CD4-positive, alpha-beta T cell (primary cell): ENCODE measurements at regions not wholly inside any gene's neighbourhood (a gene's known extent, or its start where the extent isn't known, plus 50 kb on each side); places are given as distances from the start of the nearest gene placed in this dataset.

Experiments
- ATAC-seq: fragments of 200-7000 bp; cut with Tn5 transposase; one replicate; pipeline ENCODE4 v1.10.0; 2022; ENCODE audit warnings: mild to moderate bottlenecking; ENCODE audit not compliant: poor library complexity
- CTCF ChIA-PET: fragments of 350-600 bp; sonication (Branson Sonifier 250); formaldehyde crosslinking; loops from one replicate; lab custom pipeline; 2021; ENCODE audit warnings: antibody characterized with exemption, inconsistent platforms; lab: Charles Lee
- POLR2A ChIA-PET: fragments of 350-600 bp; sonication (Branson Sonifier 250); formaldehyde crosslinking; loops from one replicate; lab custom pipeline; 2021; ENCODE audit warnings: antibody characterized with exemption, inconsistent platforms; lab: Charles Lee
- DNase-seq, 14 experiments: peaks; one replicate each; pipeline ENCODE4 v3.0.0-alpha.2; 2013 to 2020; ENCODE audit warnings: mixed read lengths in 2 of 14
- H3K27ac ChIP-seq, 2 donors: one replicate each; pipeline versions ENCODE4 v1.5.1 to v1.7.0; 2013; ENCODE audit warnings: low read length in 2 of 2, low read depth in 1 of 2, mild to moderate bottlenecking in 1 of 2
- H3K27me3 ChIP-seq, 2 experiments: 1 replicate in 1 of 2; 2 replicates in 1 of 2; pipeline versions ENCODE4 v1.6.1 to v1.7.0; 2013; ENCODE audit warnings: low read length in 2 of 2, control low read depth in 1 of 2, mild to moderate bottlenecking in 1 of 2, moderate library complexity in 1 of 2; ENCODE audit not compliant: insufficient read depth in 2 of 2, control insufficient read depth in 1 of 2
- H3K36me3 ChIP-seq: one replicate; pipeline ENCODE4 v1.6.1; 2013; ENCODE audit warnings: low read length, control low read depth; ENCODE audit not compliant: insufficient read depth
- H3K4me1 ChIP-seq: one replicate; pipeline ENCODE4 v1.6.1; 2013; ENCODE audit warnings: low read length, control low read depth; ENCODE audit not compliant: insufficient read depth
- H3K4me3 ChIP-seq: one replicate; pipeline ENCODE4 v1.5.1; 2013; ENCODE audit warnings: mild to moderate bottlenecking, low read length, moderate library complexity
- H3K9me3 ChIP-seq, 2 experiments: 1 replicate in 1 of 2; 2 replicates in 1 of 2; pipeline versions ENCODE4 v1.6.1 to v1.7.0; 2013; ENCODE audit warnings: low read length in 2 of 2, mild to moderate bottlenecking in 2 of 2, control low read depth in 1 of 2, moderate library complexity in 1 of 2; ENCODE audit not compliant: control insufficient read depth in 1 of 2, insufficient read depth in 1 of 2
- H3K27ac Mint-ChIP-seq: one replicate; pipeline ENCODE4 v1.8.0; 2020; ENCODE audit warnings: mixed read lengths
- H3K27me3 Mint-ChIP-seq: one replicate; pipeline ENCODE4 v1.8.0; 2021; ENCODE audit warnings: mixed read lengths
- H3K36me3 Mint-ChIP-seq: one replicate; pipeline ENCODE4 v1.8.0; 2021; ENCODE audit warnings: low read depth, mixed read lengths
- H3K4me1 Mint-ChIP-seq: one replicate; pipeline ENCODE4 v1.8.0; 2021; ENCODE audit warnings: low read depth, mixed read lengths
- H3K4me3 Mint-ChIP-seq: one replicate; pipeline ENCODE4 v1.8.0; 2020; ENCODE audit warnings: mild to moderate bottlenecking, mixed read lengths
- H3K9me3 Mint-ChIP-seq: one replicate; pipeline ENCODE4 v1.8.0; 2020; ENCODE audit warnings: mixed read lengths
- intact Hi-C, 2 experiments: fragments of 100-400 bp; cut with DNase I in 1 of 2; cut with micrococcal nuclease in 1 of 2; formaldehyde crosslinking; loops; one replicate each; pipeline versions ENCODE4 v1.15.1 to v1.9.0; 2023 to 2025; cut with DNase I, micrococcal nuclease
- TF ChIP-seq, protein P1 (sequence below): fragments of 200-600 bp; IDR thresholded peaks from one replicate; pipeline ENCODE4 v1.8.0; 2022; ENCODE audit warnings: antibody characterized with exemption, mild to moderate bottlenecking

DNA sequence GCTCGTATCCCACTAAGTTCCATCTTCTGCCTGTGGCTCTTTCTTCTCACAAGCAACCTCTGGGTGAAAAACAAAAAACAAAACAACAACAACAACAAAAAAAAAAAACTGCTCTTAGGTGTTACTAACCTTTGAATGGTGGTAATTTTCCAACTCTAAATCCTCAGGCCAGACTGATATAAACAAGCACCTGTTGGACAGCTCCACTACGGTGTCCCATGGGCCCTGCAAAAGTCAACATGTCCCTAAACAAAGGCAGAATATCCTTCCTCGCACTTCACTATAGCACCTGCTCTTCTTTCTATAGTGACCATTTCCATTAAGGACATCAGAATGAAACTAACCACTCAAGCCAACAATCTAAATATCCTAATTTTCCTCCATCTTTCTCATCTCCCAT, 54.6 kb upstream of the PARM1 start:
- no peaks in the 10 kb centered on the region for H3K27me3 ChIP-seq
- POLR2A ChIA-PET = no interaction called here
- Mint-ChIP-seq H3K4me3 (no peak overlapping the region), H3K27me3 (peaks cover 29% of the 10 kb centered on the region), H3K36me3 (no peaks in the 10 kb centered on the region), H3K9me3 (no peaks in the 10 kb centered on the region), H3K4me1 (no peaks in the 10 kb centered on the region), H3K27ac (no peak overlapping the region)
- no peak overlapping the region for H3K4me3 ChIP-seq
- TF ChIP-seq, protein P1, sequence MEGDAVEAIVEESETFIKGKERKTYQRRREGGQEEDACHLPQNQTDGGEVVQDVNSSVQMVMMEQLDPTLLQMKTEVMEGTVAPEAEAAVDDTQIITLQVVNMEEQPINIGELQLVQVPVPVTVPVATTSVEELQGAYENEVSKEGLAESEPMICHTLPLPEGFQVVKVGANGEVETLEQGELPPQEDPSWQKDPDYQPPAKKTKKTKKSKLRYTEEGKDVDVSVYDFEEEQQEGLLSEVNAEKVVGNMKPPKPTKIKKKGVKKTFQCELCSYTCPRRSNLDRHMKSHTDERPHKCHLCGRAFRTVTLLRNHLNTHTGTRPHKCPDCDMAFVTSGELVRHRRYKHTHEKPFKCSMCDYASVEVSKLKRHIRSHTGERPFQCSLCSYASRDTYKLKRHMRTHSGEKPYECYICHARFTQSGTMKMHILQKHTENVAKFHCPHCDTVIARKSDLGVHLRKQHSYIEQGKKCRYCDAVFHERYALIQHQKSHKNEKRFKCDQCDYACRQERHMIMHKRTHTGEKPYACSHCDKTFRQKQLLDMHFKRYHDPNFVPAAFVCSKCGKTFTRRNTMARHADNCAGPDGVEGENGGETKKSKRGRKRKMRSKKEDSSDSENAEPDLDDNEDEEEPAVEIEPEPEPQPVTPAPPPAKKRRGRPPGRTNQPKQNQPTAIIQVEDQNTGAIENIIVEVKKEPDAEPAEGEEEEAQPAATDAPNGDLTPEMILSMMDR = no peak
- H3K9me3 ChIP-seq = no peaks in the 10 kb centered on the region
- DNase-seq (no peak), ATAC-seq (no peak)
- no peaks in the 10 kb centered on the region for H3K36me3 ChIP-seq
- CTCF ChIA-PET = no interaction called here
- intact Hi-C loops = no loop called here
- no peaks in the 10 kb centered on the region for H3K4me1 ChIP-seq
- H3K27ac ChIP-seq = no peak overlapping the region

DNA sequence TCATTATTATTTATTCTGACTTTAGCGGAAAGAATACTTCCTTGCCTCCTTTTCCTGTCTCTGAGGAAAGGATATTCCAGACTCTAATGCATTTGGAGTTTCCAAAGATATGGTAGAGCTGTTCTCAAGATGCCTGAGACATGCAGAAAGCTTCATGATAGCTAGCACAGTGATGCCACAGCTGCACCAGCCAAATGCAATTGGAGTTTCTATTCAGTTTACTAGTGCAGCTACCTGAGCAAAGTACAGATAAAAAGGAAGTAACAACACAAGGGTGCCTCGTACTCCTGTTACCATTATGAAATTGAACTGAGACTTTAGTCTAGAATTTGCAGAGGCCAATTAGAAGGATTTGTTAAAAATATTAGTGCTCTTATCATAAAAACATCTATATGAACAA, 57.5 kb upstream of the PARM1 start:
- H3K27ac Mint-ChIP-seq = no peak overlapping the region
- H3K27me3 ChIP-seq = no peaks in the 10 kb centered on the region
- TF ChIP-seq, protein P1 = no peak
- H3K27me3 Mint-ChIP-seq = peaks cover 35% of the 10 kb centered on the region
- DNase-seq (no peak), ATAC-seq (no peak)
- H3K36me3 Mint-ChIP-seq = no peaks in the 10 kb centered on the region
- CTCF ChIA-PET = no interaction called here
- intact Hi-C loops = no loop called here
- no peak overlapping the region for H3K4me3 ChIP-seq
- H3K36me3 ChIP-seq = no peaks in the 10 kb centered on the region
- no peaks in the 10 kb centered on the region for H3K4me1 ChIP-seq
- H3K9me3 Mint-ChIP-seq = no peaks in the 10 kb centered on the region
- H3K9me3 ChIP-seq = no peaks in the 10 kb centered on the region
- POLR2A ChIA-PET = no interaction called here
- H3K4me1 Mint-ChIP-seq = no peaks in the 10 kb centered on the region
- H3K4me3 Mint-ChIP-seq = no peak overlapping the region
- H3K27ac ChIP-seq = no peak overlapping the region

DNA sequence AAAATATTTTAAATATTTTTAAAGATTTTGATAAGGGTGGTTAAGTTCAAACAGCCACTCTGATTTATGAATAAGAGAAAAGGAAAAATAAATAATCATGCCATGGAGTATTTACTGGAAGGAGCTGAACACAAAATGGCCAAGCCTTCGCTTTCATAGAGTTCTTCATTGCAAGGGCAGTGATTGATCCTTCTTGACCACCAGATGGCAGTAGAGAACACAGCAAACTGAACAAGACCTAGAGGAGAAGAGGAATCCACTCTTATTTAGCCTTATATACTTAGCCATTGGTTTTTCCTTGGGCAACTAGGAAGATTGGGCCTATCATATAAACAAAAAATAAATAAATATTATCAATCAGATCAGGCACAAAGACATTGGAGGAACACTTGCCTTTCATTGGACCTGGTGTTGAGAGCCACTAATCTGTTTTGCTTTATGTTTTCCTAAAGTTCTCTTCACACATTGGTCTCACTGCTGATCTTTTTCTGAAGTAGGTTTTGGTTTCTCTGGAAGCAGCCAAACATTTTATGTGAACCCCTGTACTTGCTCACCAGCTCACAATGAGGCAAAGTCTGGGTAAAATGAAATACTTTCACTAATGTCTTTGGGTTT, 58.1 kb upstream of the PARM1 start:
- H3K4me3 Mint-ChIP-seq = no peak overlapping the region
- peaks cover 33% of the 10 kb centered on the region for H3K27me3 Mint-ChIP-seq
- POLR2A ChIA-PET = no interaction called here

More for the DNA sequence above, 58.1 kb upstream of the PARM1 start:
- TF ChIP-seq, protein P1 = peak; percentile 84
- no peaks in the 10 kb centered on the region for H3K4me1 ChIP-seq
- Mint-ChIP-seq H3K36me3 (no peaks in the 10 kb centered on the region), H3K9me3 (no peaks in the 10 kb centered on the region), H3K27ac (no peak overlapping the region), H3K4me1 (no peaks in the 10 kb centered on the region)
- CTCF ChIA-PET = interaction anchor here (1.0 to 1.5 kb wide), 2 partner anchors 26 to 973 kb away, joined by 4 read pairs; no protein-coding TSS in a partner anchor
- peak; percentile 51 for ATAC-seq
- H3K27me3 ChIP-seq = no peaks in the 10 kb centered on the region
- H3K36me3 ChIP-seq = no peaks in the 10 kb centered on the region
- peak in 5 of 14 experiments; percentile 3 to 71 (median 57) for DNase-seq
- no peak overlapping the region for H3K27ac ChIP-seq
- H3K4me3 ChIP-seq = no peak overlapping the region
- intact Hi-C loops = loop anchor here in 1 of 2 experiments (5.0 kb wide), 1 partner anchor 972 kb away; no protein-coding TSS in a partner anchor
- H3K9me3 ChIP-seq = no peaks in the 10 kb centered on the region
